Keratinocyte (primary cell): ENCODE measurements at regions not wholly inside any gene's neighbourhood (a gene's known extent, or its start where the extent isn't known, plus 50 kb on each side); places are given as distances from the start of the nearest gene placed in this dataset.

Experiments
- DNase-seq: peaks from one replicate; pipeline ENCODE4 v3.0.0-alpha.2; 2011; ENCODE audit warnings: low read depth, missing footprints, low spot score
- FAIRE-seq: peaks from 2 replicates; lab custom pipeline; 2011; peaks lifted over from hg19 to GRCh38; lab: Jason Lieb, UNC
- H2AFZ ChIP-seq: 2 replicates; pipeline ENCODE4 v1.6.0; 2012; ENCODE audit warnings: low read length, control low read depth, inconsistent platforms; ENCODE audit not compliant: control insufficient read depth
- H3K27ac ChIP-seq: 2 replicates; pipeline ENCODE4 v1.5.1; 2011; ENCODE audit warnings: low read length; ENCODE audit not compliant: control insufficient read depth, insufficient read depth
- H3K27me3 ChIP-seq: 3 replicates; pipeline ENCODE4 v1.6.0; 2011; ENCODE audit warnings: low read length; ENCODE audit not compliant: control insufficient read depth, insufficient read depth; ENCODE audit errors: extremely low read depth
- H3K36me3 ChIP-seq, 2 experiments: 2 replicates in 1 of 2; 3 replicates in 1 of 2; pipeline ENCODE4 v1.5.1; 2011; ENCODE audit warnings: low read length in 2 of 2, mild to moderate bottlenecking in 1 of 2; ENCODE audit not compliant: control insufficient read depth in 2 of 2, insufficient read depth in 2 of 2; ENCODE audit errors: extremely low read depth in 1 of 2
- H3K4me1 ChIP-seq: 3 replicates; pipeline ENCODE4 v1.5.1; 2011; ENCODE audit warnings: low read length; ENCODE audit not compliant: control insufficient read depth, insufficient read depth; ENCODE audit errors: extremely low read depth
- H3K4me2 ChIP-seq: 3 replicates; pipeline ENCODE4 v1.6.0; 2011; ENCODE audit warnings: low read depth, low read length; ENCODE audit not compliant: control insufficient read depth, insufficient read depth; ENCODE audit errors: extremely low read depth
- H3K4me3 ChIP-seq, 3 experiments: fragments of 200-600 bp in 1 of 3; sonication (generic) in 1 of 3; 2 replicates in 2 of 3; 3 replicates in 1 of 3; pipeline ENCODE4 v1.5.1; 2011 to 2016; ENCODE audit warnings: low read length in 3 of 3, mild to moderate bottlenecking in 3 of 3, control low read depth in 2 of 3, inconsistent platforms in 1 of 3, low read depth in 1 of 3, mixed read lengths in 1 of 3, mixed run types in 1 of 3, moderate library complexity in 1 of 3; ENCODE audit not compliant: control insufficient read depth in 2 of 3, insufficient read depth in 2 of 3; ENCODE audit errors: extremely low read depth in 1 of 3
- H3K79me2 ChIP-seq: 2 replicates; pipeline ENCODE4 v1.6.0; 2012; ENCODE audit warnings: low read length; ENCODE audit not compliant: control insufficient read depth, insufficient read depth
- H3K9ac ChIP-seq: 3 replicates; pipeline ENCODE4 v1.6.0; 2011; ENCODE audit warnings: low read length; ENCODE audit not compliant: control insufficient read depth, insufficient read depth; ENCODE audit errors: extremely low read depth
- H3K9me1 ChIP-seq: 3 replicates; pipeline ENCODE4 v1.6.0; 2011; ENCODE audit warnings: low read length; ENCODE audit not compliant: control insufficient read depth, insufficient read depth; ENCODE audit errors: extremely low read depth
- H3K9me3 ChIP-seq: 2 replicates; pipeline ENCODE4 v1.5.1; 2012; ENCODE audit warnings: low read depth, low read length; ENCODE audit not compliant: control insufficient read depth
- H4K20me1 ChIP-seq: 3 replicates; pipeline ENCODE4 v1.6.0; 2011; ENCODE audit warnings: low read length; ENCODE audit not compliant: control insufficient read depth, insufficient read depth; ENCODE audit errors: extremely low read depth
- CTCF ChIP-seq, 3 experiments: IDR thresholded peaks in 1 of 3; conservative IDR thresholded peaks in 1 of 3; optimal IDR thresholded peaks in 1 of 3; 2 replicates in 2 of 3; 3 replicates in 1 of 3; pipeline versions ENCODE3 to v1.5.1; 2011; ENCODE audit warnings: low read length in 3 of 3, mild to moderate bottlenecking in 3 of 3, moderate library complexity in 2 of 3, control low read depth in 1 of 3, inconsistent platforms in 1 of 3; ENCODE audit not compliant: insufficient read depth in 2 of 3; ENCODE audit errors: extremely low read depth in 1 of 3
- EZH2 ChIP-seq: IDR thresholded peaks from one replicate; pipeline ENCODE4 v1.6.1; 2012; ENCODE audit warnings: inconsistent platforms, mild to moderate bottlenecking, low read length, moderate library complexity
- dilution Hi-C: fragments of 300-500 bp; cut with MboI; formaldehyde crosslinking; loops from one replicate; pipeline ENCODE4 v1.7.0; 2020; ENCODE audit warnings: low sequenced_read_pairs; ENCODE audit not compliant: extremely low pct_ligation_motif_present

GRCh38 chr2:196336207-196336606, 164.8 kb upstream of the STK17B start:
- dilution Hi-C loops: no loop called here
- H3K4me2 ChIP-seq: no peak overlapping the region
- no peaks in the 10 kb centered on the region for H3K79me2 ChIP-seq

GRCh38 chr2:196336715-196337114, 165.3 kb upstream of the STK17B start:
- FAIRE-seq: no peak

More at GRCh38 chr2:196336207-196336606, 164.8 kb upstream of the STK17B start:
- Histone ChIP-seq H3K9me3 (no peaks in the 10 kb centered on the region), H4K20me1 (no peaks in the 10 kb centered on the region), H3K4me3 (no peak overlapping the region), H3K27me3 (no peaks in the 10 kb centered on the region), H3K9me1 (no peaks in the 10 kb centered on the region), H3K9ac (no peak overlapping the region), H2AFZ (no peak overlapping the region), H3K36me3 (no peaks in the 10 kb centered on the region), H3K4me1 (no peaks in the 10 kb centered on the region), H3K27ac (no peak overlapping the region)
- FAIRE-seq: no peak
- DNase-seq: no peak
- no peak for TF ChIP-seq CTCF (optimal IDR thresholded peaks at IDR 0.05 in 1 of 3, IDR thresholded peaks at IDR 0.05 in 1 of 3, conservative IDR thresholded peaks at IDR 0.05 in 1 of 3; ENCODE audit: extremely low read depth in 1 of 3, insufficient read depth in 2 of 3, low read length in 3 of 3)
- TF ChIP-seq EZH2: no peak

More at GRCh38 chr2:196336715-196337114, 165.3 kb upstream of the STK17B start:
- Histone ChIP-seq H2AFZ (no peak overlapping the region), H3K9ac (no peak overlapping the region), H3K27ac (no peak overlapping the region), H3K9me3 (no peaks in the 10 kb centered on the region), H4K20me1 (no peaks in the 10 kb centered on the region), H3K36me3 (no peaks in the 10 kb centered on the region), H3K9me1 (no peaks in the 10 kb centered on the region), H3K4me1 (no peaks in the 10 kb centered on the region), H3K79me2 (no peaks in the 10 kb centered on the region), H3K27me3 (no peaks in the 10 kb centered on the region), H3K4me2 (no peak overlapping the region), H3K4me3 (no peak overlapping the region)
- no peak for DNase-seq
- dilution Hi-C loops: no loop called here
- TF ChIP-seq EZH2: no peak
- no peak for TF ChIP-seq CTCF (optimal IDR thresholded peaks at IDR 0.05 in 1 of 3, IDR thresholded peaks at IDR 0.05 in 1 of 3, conservative IDR thresholded peaks at IDR 0.05 in 1 of 3; ENCODE audit: extremely low read depth in 1 of 3, insufficient read depth in 2 of 3, low read length in 3 of 3)
